Smooth muscle cell (in vitro differentiated cells): ENCODE measurements at regions not wholly inside any gene's neighbourhood (a gene's known extent, or its start where the extent isn't known, plus 50 kb on each side); places are given as distances from the start of the nearest gene placed in this dataset.

ENCODE experiments used
- DNase-seq: peaks from one replicate; lab custom pipeline; 2025; ENCODE audit not compliant: unreplicated experiment; lab: John Stamatoyannopoulos, UW
- H2AFZ ChIP-seq: fragments of 200-600 bp; sonication (generic); 2 replicates; pipeline ENCODE4 v1.6.0; 2016; ENCODE audit warnings: antibody characterized with exemption, low read depth, mild to moderate bottlenecking
- H3F3A ChIP-seq: fragments of 200-600 bp; sonication (generic); 2 replicates; pipeline ENCODE4 v1.6.0; 2017; ENCODE audit warnings: antibody characterized with exemption, low read depth
- H3K27ac ChIP-seq: fragments of 200-600 bp; sonication (generic); 2 replicates; pipeline ENCODE4 v1.5.1; 2016; ENCODE audit warnings: low read depth, mild to moderate bottlenecking
- H3K27me3 ChIP-seq: fragments of 200-600 bp; sonication (generic); 2 replicates; pipeline ENCODE4 v1.6.1; 2016; ENCODE audit warnings: low read depth, mild to moderate bottlenecking
- H3K36me3 ChIP-seq: fragments of 200-600 bp; sonication (generic); 2 replicates; pipeline ENCODE4 v1.5.1; 2016; ENCODE audit warnings: low read depth
- H3K4me1 ChIP-seq: fragments of 200-600 bp; sonication (generic); 2 replicates; pipeline ENCODE4 v1.5.1; 2016; ENCODE audit warnings: low read depth
- H3K4me2 ChIP-seq: fragments of 200-600 bp; sonication (generic); 2 replicates; pipeline ENCODE4 v1.6.0; 2016; ENCODE audit warnings: mild to moderate bottlenecking
- H3K4me3 ChIP-seq: fragments of 200-600 bp; sonication (generic); 2 replicates; pipeline ENCODE4 v1.5.1; 2016; ENCODE audit warnings: mild to moderate bottlenecking
- H3K79me2 ChIP-seq: fragments of 200-600 bp; sonication (generic); 2 replicates; pipeline ENCODE4 v1.6.0; 2016; ENCODE audit warnings: low read depth, mild to moderate bottlenecking
- H3K9ac ChIP-seq: fragments of 200-600 bp; sonication (generic); 2 replicates; pipeline ENCODE4 v1.6.0; 2016; ENCODE audit warnings: low read depth
- H3K9me3 ChIP-seq: fragments of 200-600 bp; sonication (generic); replicated peaks from 2 replicates; pipeline ENCODE4 v1.5.1; 2016; ENCODE audit warnings: low read depth
- H4K20me1 ChIP-seq: fragments of 200-600 bp; sonication (generic); 2 replicates; pipeline ENCODE4 v1.6.0; 2016; ENCODE audit warnings: low read depth
- WGBS: methylation state at CpG from one replicate; pipeline ENCODE4 v1.1.7; 2016; ENCODE audit warnings: low lambda C conversion rate; 5-methylcytosine and 5-hydroxymethylcytosine counted together
- TF ChIP-seq, protein P1 (sequence below): fragments of 200-600 bp; sonication (generic); IDR thresholded peaks from 2 replicates; pipeline ENCODE4 v1.5.1; 2017; ENCODE audit warnings: borderline replicate concordance, mild to moderate bottlenecking, antibody characterized with exemption; ENCODE audit not compliant: insufficient read depth, poor library complexity, severe bottlenecking

DNA sequence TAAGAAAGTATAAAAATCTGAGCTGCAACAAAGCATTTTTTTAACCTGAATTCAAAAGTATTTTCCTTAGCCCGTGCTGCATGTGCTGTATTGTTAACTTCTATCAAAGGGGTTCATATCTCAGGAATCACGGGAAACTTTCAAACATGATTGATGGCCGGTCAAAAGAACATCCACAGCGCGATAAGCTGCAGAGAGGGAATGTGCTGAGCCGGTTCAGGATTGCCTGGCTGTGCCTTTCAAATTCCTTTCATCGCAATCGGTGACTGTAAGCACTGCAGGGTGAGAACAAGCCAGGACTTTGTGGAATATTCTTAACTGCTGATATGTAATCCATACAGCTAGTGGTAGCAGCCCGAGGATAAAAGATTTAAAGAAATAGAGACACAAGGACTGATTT is 210.9 kb upstream of the NOCT start:
- H3K79me2 ChIP-seq = no peaks in the 10 kb centered on the region
- no peaks in the 10 kb centered on the region for H3K9me3 ChIP-seq
- no peak for DNase-seq
- WGBS = 18% methylated on average over 9 of the region's 9 CpGs
- peaks cover 28% of the 10 kb centered on the region for H3K27me3 ChIP-seq
- H3K27ac ChIP-seq = no peak overlapping the region
- H3F3A ChIP-seq = no peaks in the 10 kb centered on the region
- H3K4me1 ChIP-seq = peaks cover 12% of the 10 kb centered on the region
- no peak overlapping the region for H3K4me3 ChIP-seq
- TF ChIP-seq, protein P1, sequence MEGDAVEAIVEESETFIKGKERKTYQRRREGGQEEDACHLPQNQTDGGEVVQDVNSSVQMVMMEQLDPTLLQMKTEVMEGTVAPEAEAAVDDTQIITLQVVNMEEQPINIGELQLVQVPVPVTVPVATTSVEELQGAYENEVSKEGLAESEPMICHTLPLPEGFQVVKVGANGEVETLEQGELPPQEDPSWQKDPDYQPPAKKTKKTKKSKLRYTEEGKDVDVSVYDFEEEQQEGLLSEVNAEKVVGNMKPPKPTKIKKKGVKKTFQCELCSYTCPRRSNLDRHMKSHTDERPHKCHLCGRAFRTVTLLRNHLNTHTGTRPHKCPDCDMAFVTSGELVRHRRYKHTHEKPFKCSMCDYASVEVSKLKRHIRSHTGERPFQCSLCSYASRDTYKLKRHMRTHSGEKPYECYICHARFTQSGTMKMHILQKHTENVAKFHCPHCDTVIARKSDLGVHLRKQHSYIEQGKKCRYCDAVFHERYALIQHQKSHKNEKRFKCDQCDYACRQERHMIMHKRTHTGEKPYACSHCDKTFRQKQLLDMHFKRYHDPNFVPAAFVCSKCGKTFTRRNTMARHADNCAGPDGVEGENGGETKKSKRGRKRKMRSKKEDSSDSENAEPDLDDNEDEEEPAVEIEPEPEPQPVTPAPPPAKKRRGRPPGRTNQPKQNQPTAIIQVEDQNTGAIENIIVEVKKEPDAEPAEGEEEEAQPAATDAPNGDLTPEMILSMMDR = no peak
- H3K4me2 ChIP-seq = peak overlapping the region; percentile 35
- H4K20me1 ChIP-seq = no peaks in the 10 kb centered on the region
- H3K9ac ChIP-seq = no peak overlapping the region
- H2AFZ ChIP-seq = no peak overlapping the region
- no peaks in the 10 kb centered on the region for H3K36me3 ChIP-seq

DNA sequence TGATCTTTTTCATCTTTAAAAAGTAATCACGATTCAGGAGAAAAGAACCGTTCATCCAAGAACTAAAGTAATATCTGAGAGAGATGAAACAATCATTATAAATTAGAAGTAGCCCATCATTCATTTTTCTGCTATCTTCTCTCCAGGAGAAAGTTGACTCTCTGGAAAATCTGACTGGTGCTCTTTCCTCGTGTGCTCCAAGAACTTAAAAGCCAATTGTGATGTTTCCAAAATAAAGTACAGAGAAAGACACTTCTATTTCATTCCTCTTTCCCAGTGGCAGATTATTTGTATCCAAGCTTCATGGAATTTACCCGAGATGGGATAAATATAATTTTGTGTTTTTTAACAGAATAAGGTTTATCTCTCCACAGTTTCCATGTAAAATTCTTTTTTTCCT is 212.5 kb upstream of the NOCT start:
- WGBS = 83% methylated on average over 4 of the region's 4 CpGs
- H3K4me3 ChIP-seq = no peak overlapping the region
- H3K36me3 ChIP-seq = no peaks in the 10 kb centered on the region
- no peaks in the 10 kb centered on the region for H3K79me2 ChIP-seq
- H2AFZ ChIP-seq = no peak overlapping the region
- no peak for DNase-seq
- no peaks in the 10 kb centered on the region for H3K9me3 ChIP-seq
- H3K27ac ChIP-seq = no peak overlapping the region
- no peaks in the 10 kb centered on the region for H3F3A ChIP-seq
- TF ChIP-seq, protein P1 = no peak
- H4K20me1 ChIP-seq = no peaks in the 10 kb centered on the region
- H3K4me1 ChIP-seq = peaks cover 12% of the 10 kb centered on the region
- no peak overlapping the region for H3K9ac ChIP-seq
- no peak overlapping the region for H3K4me2 ChIP-seq
- peaks cover 32% of the 10 kb centered on the region for H3K27me3 ChIP-seq

DNA sequence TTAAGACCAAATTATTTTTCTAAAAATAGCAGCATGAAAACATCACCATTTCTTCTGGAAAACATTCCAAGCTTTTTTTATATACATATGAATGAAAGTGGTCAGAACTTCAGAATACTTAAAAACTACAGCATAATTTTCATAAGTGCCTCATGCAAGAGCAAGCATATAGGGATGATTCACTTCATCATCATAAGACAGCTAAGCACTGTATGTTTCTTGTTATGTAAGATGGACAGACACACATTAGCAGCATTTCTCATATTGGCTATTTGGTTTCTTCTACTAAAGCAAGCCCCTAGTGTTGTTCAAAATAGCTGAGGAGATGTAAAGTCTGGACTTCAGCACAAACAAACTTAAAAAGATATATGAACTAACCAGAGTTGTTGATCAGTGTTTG is 213.1 kb upstream of the NOCT start:
- DNase-seq = no peak
- Histone ChIP-seq H3K79me2 (no peaks in the 10 kb centered on the region), H3K4me2 (no peak overlapping the region), H3K27me3 (peaks cover 32% of the 10 kb centered on the region), H3K36me3 (no peaks in the 10 kb centered on the region), H3K4me1 (peaks cover 12% of the 10 kb centered on the region), H3K4me3 (no peak overlapping the region), H3F3A (no peaks in the 10 kb centered on the region), H3K27ac (no peak overlapping the region), H2AFZ (no peak overlapping the region), H3K9me3 (no peaks in the 10 kb centered on the region), H4K20me1 (no peaks in the 10 kb centered on the region), H3K9ac (no peak overlapping the region)
- TF ChIP-seq, protein P1 = no peak

DNA sequence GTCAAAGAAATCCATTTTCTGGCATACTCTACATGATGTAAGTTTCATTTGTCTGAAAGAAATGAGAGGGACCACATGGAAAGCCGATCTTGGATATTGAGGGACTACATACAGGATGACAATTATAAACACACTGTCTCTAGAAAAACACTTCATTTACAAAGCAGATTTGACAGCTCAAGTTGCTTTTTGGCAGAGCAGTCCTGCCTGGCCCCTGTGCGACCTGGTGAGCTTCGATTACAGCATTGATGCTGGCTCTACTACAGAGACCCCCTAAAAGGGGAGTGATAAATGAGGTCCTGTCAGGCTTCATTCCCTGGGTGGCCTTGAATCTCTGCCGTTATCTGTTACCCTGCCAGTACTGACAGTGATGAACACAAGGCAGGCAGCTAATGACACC is 215.2 kb upstream of the NOCT start:
- no peaks in the 10 kb centered on the region for H3K36me3 ChIP-seq
- no peak overlapping the region for H3K4me3 ChIP-seq
- no peak for DNase-seq
- H3F3A ChIP-seq = no peaks in the 10 kb centered on the region
- H3K9me3 ChIP-seq = no peaks in the 10 kb centered on the region
- H3K79me2 ChIP-seq = no peaks in the 10 kb centered on the region
- H3K27ac ChIP-seq = no peak overlapping the region
- H3K4me2 ChIP-seq = no peak overlapping the region
- peaks cover 11% of the 10 kb centered on the region for H3K4me1 ChIP-seq
- H3K9ac ChIP-seq = no peak overlapping the region
- WGBS = 93% methylated on average over 4 of the region's 4 CpGs
- H2AFZ ChIP-seq = no peak overlapping the region
- peaks cover 32% of the 10 kb centered on the region for H3K27me3 ChIP-seq
- TF ChIP-seq, protein P1 = no peak
- no peaks in the 10 kb centered on the region for H4K20me1 ChIP-seq
